HG02884 (cell line): ENCODE measurements at regions not wholly inside any gene's neighbourhood (a gene's known extent, or its start where the extent isn't known, plus 50 kb on each side); places are given as distances from the start of the nearest gene placed in this dataset.

Experiments used
- ATAC-seq: cut with Tn5 transposase; IDR thresholded peaks from one replicate; pipeline ENCODE4 v1.9.1; 2021; ENCODE audit warnings: mild to moderate bottlenecking, moderate library complexity; ENCODE audit not compliant: unreplicated experiment

GRCh38 chrX:13110433-13111324, 66.3 kb upstream of the FAM9C start:
- ATAC-seq, result no peak

GRCh38 chrX:13109817-13110216, 65.4 kb upstream of the FAM9C start:
- no peak for ATAC-seq

GRCh38 chrX:13103914-13104274, 59.5 kb upstream of the FAM9C start:
- ATAC-seq, result no peak

- ATAC-seq, result no peak
These were observed 58.9 kb upstream of the FAM9C start for GRCh38 chrX:13103188-13103913.

GRCh38 chrX:13102636-13103035, 58.2 kb upstream of the FAM9C start:
- no peak for ATAC-seq

GRCh38 chrX:13101441-13102139, 57.2 kb upstream of the FAM9C start:
- peak; percentile 57 for ATAC-seq

- ATAC-seq, result no peak
These were observed 54.7 kb upstream of the FAM9C start for GRCh38 chrX:13099121-13099520.

GRCh38 chrX:13096728-13097127, 52.3 kb upstream of the FAM9C start:
- no peak for ATAC-seq

GRCh38 chrX:13094828-13095341, 50.5 kb upstream of the FAM9C start:
- ATAC-seq, result no peak

- no peak for ATAC-seq
These were observed 50.0 kb upstream of the FAM9C start for GRCh38 chrX:13094374-13094773.
